ENCODE measurements at regions not wholly inside any gene's neighbourhood (a gene's known extent, or its start where the extent isn't known, plus 50 kb on each side); places are given as distances from the start of the nearest gene placed in this dataset.
"Not testable (repeated sequence)": the region's sequence is repeated elsewhere in the genome, so short reads cannot be mapped to it uniquely, and the experiment has no call there.

DNA sequence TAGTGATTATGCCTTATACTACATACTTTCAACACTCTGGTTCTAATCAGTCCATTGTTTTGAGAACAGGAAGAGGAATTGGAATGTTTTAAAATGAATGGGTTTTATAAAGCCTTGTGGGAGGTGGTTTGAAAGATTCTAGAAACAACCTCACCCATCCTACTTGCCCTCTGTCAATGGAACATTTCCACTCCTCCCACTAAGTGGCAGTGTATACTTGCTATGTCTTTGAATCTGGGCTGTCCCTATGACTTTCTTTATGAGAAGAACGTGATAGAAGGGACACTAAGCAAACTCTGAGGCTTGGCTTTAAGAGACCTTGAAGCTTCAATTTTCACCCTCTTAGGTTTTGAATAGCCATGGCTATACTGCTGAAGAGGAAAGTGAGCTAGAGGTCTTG, 611.2 kb downstream of the PPP4R3C start:
- no peak for DNase-seq

DNA sequence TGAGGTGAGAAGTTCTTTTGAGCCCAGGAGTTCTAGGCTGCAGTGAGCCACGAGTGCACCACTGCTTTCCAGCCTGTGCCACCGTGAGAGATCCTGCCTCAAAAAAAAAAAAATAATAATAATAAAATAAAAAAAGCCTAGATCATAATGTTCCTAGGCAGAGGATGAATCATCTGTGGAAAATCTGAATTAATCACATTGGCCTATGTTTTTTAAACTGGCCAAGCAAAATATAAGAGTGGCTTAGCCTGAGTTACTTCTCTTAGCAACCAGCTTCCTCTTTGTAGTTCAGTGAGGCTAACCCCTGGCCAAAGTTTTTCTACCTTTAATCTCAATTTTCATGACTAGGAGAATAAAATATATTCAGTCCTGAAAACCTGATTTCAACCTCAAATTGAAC, 614.6 kb downstream of the PPP4R3C start:
- DNase-seq, result no peak

DNA sequence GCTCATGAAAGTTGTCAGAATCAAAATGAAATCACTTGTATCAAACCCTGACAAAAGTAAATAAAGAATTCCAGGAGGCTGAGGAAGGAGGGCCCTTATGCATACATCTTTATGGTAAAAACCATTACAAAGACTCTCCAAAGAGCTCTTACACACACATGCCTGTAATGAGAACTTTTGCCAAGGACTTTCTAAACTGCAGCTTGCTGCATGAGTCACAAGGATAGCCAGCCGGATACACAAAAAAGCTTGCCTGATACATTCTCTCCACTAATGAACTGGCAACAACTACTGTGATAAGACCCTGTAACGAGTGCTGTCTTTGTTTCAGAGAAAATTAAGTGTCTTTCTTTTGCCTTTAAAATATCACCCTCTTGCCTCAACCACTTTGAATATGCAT, 618.1 kb downstream of the PPP4R3C start:
- DNase-seq, result no peak

DNA sequence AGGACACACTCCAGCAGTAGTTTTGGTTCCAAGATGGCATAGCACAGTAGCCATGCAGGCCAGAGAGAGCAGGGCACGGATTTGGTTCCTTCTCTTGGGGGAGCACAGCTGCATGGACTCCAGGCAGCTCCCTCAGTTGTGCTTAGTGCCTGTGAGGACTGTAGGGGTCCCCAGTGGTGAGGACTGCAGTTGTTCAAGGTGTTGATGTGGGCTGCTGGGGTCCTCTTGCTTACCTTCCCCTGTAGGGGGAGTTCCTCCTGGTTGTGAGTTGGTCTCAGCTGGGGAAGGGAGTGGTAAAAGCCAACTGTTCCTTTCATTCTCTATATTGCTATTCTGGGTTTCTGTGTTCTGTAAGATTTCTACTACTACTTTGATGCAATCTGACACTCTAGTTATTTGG, 606.5 kb downstream of the MAGEB5 start:
- no peak for DNase-seq

DNA sequence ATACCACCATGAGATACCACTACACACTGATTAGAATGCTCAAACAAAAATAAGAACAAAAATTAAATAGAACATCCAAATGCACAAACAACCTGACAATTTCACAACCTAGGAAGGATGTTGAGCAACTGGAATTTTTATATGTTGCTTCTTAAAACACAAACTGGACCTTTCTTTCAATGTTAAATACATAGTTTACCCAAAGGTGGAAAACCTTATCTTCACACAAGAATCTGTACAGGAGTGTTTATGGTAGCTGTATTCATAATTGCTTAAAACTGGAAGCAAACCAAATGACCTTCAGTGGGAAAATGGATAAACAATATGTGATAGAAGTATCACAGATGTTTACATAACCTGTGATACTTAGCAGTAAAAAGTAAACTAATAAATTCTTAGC, 573.8 kb downstream of the MAGEB5 start:
- DNase-seq, result no peak

DNA sequence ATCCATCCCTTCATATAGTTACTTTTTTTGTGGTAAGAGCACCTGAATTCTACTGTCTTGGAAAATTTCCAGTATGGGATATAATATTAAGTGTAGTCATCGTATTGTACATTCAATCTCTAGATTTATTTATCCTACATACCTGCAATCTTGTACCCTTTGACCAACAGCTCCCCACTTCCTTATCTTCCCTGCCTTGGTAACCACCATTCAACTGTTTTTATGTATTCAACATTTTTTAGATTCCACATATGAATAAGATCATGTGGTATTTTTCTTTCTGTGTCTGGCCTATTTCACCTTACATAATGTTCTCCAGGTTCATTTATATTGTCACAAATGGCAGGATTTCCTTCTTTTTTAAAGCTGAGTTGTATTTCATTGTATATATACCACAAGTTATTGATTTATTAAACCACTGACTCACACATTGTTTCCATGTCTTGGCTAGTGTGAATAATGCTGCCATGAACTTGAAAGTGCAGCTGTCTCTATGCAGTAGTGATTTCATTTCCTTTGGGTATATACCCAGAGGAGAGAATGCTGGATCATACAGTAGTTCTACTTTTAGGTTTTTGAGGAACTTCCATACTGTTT, 572.5 kb downstream of the MAGEB5 start:
- DNase-seq, result no peak

DNA sequence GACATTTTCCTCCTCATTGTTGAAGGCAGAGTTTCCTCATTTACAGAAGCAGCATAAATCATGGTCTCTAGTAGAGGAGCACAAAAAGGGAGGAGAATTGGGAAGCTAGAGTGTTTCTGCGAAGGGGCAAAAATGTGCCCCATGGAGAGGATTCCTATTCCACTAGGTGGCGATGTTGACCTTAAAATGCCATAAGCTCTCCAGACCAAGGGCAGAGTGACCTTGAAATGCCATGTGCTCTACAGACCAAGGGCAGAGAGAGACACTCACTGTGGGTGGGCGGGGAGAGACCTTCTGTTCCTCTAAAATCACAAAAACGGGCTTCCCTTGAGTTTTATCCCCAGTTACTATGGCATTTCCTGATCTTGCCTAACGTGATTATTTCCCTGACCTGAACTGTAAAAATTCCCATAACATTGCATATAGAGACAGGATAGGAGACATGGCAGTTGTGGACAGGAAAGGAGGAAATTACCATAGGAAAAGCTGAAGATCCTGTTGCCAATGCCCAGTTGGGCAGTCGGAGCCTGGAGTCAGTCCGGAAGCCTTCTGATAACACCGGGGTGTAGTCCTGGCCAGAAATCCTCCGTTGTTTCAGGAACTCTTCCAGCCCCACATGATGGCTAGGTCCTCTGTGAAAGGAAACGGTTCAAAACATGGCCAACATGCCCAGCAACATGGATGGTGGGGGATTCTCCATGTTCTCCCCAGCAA, 567.7 kb downstream of the MAGEB5 start:
- no peak for DNase-seq

DNA sequence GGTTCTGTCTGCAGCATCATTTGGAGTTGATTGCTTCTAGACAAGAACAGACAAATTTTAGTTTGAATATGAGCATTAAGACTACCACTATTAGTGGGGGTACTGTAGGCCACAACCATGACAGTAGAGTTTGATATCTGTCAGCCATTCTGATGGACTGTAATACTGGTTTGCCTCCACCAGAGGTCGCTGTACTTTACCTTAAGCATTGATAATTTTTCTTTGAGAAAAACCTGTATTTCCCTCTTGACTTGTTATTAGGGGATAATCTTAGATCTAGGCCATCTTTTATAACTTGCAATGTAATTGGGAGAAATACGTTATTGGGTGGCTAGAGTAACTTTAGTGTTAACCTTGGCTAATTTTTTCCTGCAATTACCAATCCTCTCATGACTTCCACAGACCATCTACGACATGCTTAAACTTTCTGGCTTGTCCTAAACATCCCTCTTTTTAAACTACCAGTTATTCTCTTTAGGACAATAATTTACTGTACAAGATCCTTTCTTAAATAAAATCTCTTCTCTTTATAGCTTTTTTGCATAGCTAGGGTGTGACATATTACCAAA, 562.4 kb downstream of the MAGEB5 start:
- no peak for DNase-seq

DNA sequence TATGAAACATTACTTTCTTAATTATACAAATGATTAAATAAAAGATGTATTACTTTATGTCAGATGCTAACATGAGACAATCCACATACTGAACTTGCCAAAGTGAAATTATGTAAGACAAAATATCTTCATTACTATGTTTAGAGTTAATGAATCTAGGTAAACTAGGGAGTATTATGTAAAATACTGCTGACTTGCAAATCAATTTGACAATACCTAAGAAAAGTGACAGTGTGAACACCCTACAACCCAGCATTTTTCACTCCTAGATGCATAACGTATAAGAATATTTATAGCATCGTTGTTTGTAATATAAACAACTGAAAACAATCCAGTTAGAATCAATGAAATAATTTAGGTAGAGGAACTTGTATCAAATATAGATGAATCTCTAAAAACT, 546.3 kb downstream of the MAGEB5 start:
- no peak for DNase-seq

DNA sequence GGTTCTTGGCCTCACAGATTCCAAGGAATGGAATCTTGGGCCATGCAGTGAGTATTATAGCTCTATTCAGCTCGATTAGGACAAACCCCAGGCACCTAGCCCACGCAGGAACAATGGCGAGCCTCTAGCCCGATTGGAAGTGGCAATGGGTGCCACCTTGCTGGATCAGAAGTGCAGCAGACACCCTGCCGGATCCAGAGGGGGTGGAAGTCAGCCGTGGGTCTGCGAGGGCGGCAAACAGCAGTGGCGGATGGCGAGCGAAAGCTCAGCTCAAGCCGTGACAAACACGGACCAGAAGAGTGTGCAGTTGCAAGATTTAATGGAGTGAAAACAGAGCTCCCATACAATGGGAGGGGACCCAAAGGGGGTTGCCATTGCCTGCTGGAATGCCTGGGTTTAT, 539.8 kb downstream of the MAGEB5 start:
- not testable (repeated sequence) for DNase-seq

DNA sequence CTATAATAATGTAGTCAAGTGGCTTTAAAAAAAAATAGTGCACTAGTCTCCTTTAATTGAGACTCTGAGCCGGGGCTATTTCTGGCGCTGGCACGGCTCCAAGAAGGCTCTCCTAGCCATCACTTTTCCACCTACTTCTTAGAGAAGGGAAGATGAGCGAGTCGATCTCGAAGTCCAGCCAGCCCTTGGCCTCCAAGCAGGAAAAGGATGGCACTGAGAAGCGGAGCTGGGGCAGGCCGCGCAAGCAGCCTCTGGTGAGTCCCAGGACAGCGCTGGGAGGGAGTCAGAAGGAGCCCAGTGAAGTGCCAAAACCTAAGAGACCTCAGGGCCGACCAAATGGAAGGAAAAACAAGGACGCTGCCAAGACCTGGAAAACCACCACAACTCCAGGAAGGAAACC, 531.9 kb downstream of the MAGEB5 start:
- DNase-seq, result no peak

DNA sequence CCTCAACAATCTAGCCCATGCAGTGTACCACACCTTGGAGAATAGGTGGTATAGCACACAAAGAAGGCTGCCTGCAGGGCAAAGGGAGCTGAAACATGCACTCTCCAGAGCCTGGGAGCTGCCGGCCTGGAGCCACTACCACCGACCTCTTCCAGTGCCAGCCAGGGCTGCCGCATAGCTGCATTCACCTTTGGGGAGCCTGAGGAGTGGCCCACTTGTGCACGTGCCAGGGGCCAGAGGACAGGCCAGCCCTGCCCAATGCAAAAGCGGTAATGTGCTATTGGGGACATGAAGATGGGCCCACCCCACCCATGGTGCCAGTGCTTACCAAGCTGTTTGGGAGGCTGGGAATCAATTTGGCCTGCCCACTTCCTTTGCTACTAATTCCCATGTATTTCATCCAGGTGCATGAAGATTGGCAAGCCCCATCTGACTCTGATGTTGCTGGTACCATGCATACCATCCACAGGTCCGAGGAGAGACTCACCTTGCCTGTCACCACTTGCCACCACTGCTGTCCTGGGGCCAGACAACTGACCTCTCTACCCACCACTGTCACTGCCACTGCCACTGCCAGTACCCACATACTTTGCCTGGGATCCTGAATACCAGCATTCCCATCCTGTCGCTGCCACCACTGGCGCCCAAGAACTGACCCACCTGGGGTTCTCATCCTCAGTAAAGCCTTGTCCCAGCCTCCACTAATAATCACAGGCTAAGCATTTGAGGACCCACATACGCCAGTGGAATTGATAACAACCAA, 506.9 kb downstream of the MAGEB5 start:
- no peak for DNase-seq

DNA sequence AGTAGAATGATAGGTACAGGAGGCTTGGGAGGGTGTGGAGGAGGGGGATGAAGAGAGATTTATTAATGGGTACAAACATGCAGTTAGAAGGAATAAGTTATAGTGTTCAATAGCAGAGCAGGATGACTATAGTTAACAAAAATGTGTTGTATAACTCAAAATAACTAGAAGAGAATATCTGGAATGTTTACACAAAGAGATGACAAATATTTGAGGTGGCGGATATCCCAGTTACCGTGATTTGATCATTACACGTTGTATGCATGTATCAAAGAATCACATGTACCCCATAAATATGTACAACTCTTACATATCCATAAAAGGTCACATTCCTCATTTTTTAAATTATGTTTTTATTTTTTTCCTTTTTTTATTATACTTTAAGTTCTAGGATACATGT, 456.6 kb downstream of the MAGEB5 start:
- DNase-seq, result no peak

DNA sequence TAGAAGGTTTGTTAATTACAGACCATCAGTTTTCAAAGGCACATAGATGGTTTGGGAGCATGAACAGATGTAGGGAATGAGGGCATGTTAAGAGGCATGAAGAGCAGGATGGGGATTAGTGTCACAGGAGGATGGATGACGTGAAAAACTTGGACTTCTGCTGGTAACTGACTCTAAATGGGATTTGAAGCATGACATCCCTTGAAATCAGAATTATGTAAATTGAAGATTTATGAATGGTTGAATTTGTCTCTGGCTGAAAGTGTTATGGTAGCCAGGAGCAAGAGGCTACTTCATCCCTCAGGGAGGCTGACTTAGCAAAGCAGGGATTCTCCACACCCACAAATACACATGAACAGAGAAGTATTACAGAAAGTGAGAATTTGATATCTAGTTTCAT, 454.6 kb downstream of the MAGEB5 start:
- DNase-seq, result no peak

DNA sequence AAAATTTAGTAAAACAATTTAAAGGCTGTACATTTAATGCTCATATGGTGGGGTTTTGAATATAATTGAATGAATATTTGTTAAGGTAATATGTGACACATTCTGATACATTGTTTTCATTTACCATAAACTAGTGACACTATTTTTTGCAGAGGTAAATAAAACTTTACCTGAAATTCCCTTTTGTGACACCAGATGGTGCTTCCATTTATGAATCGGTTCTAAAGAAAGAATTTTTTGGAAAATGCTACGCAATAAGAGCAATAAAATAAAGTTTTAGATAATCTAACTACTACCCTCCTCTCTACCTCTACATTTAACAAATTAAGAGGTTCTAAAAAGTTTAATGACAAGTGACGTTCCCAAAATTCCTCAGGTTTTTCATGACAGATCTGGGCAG, 448.9 kb downstream of the MAGEB5 start:
- DNase-seq, result no peak

DNA sequence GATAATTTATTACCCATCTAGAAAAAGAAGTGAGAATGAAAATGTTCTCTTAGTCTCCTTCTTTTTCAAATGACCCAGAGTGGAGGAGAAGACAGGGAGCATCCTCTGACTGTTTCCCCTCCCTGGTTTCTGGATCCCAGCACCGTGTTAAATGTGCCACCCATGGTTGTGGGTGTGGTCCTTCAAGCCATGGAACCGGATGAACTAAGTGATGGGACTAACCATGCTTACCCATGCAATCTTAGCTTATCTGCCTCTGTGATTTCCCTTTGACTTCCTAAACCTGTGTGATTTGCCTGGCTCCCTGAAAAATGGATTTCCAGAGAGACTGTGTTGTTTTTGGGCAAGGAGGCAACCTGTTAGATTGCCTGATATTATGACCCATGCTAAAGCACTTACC, 437.1 kb downstream of the MAGEB5 start:
- DNase-seq, result no peak

DNA sequence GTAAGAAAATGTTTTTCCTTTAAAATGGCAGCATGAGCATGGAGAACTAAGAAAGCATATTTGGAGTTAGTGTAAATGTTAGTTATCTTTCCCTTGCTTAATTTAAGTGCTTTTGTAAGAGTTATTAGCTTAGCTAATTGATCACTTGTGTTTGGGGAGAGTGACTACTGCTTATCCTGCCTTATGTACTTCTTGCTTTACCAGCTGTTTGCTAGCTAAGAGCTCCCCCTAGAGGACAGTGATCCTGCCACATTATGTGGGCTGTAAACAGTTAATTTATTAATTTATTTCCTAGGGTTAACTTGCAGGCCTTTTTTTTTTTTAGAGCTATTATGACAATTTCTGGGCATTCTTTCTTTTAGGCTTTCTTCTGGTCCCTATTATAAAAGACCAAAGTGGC, 435.8 kb downstream of the MAGEB5 start:
- DNase-seq, result no peak

DNA sequence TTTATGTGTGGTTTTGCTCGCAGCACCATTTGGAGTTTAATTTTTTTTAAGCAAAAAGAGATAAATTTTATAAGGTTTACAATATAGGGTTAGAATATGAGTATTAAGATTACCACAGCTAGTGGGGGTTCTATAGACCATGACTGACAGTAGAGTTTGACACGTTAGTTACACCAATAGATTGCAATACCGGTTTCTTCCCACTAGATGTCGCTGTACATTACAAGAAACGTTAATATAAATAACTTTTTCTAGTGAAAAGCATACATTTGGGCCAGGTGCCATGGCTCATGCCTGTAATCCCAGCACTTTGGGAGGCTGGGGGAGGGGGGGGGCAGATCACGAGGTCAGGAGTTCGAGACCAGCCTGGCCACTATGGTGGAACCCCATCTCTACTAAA, 433.6 kb downstream of the MAGEB5 start:
- peak; percentile 2 for DNase-seq

DNA sequence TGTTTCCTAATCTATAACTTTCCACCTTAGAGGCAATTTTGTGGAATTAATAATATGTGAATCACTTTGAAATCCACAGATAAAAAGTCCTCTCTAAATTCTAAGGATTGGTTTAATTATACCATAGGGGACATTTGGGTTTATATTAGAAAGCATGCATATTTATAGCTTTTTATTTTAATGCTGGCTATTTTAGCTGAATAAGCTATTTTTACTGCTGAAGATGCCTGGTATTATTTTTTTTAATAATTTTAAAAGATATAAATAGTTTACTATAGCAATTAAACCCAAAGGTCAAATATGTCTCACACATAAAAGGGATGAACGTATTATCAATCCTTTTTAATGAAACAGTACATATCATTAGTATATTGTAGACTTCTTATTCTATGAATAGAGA, 415.4 kb downstream of the MAGEB5 start:
- DNase-seq, result no peak

DNA sequence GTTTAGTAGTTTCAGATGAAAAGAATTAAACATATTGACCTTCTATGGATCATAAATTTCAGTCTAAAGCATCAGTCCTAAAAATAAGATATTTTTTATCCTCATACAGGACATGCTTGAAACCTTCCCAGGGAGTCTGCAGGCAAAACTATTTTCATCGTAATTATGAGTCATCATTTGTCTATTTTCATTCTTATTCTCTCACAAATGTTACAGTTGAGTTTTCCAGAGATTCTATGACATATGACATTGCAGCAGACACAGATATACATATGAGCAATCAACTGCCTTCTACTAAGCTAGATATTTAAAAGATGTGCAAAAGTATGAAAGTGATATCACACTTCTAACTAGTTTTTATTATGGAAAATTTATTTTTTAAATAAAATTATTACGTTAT, 398.0 kb downstream of the MAGEB5 start:
- DNase-seq, result no peak

DNA sequence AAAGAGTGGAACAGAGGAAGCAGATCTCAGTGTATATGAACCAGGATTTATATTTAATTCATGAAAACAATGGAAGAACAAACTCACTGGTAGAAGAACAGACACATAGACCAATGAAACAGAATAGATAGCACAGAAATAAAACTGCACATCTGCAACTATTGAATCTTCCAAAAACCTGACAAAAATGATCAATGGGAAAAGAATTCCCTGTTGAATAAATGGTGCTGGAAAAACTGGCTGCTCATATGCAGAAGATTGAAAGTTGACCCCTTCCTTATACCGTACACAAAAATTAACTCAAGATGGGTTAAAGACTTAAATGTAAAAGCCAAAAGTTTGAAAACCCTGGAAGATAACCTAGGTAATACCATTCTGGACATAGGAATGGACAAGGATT, 391.0 kb downstream of the MAGEB5 start:
- DNase-seq, result no peak

DNA sequence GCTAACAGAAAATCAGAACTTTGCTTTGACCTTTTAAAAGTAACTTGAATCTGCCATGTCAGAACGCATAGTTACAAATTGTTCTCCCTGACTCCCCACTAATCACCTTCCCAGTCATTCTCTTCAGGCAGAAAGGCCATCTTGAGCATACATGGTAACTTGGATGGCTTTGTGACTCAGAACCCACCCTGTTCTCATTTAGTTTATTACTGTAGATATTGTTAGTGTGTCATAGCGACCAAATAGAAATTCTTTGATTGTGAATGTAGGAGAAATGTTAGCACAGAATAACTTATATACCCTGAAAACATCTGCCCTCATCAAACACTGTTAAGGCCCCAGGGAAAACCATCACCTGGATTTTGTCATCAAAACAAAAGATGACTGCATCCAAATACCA, 382.0 kb downstream of the MAGEB5 start:
- DNase-seq, result no peak

DNA sequence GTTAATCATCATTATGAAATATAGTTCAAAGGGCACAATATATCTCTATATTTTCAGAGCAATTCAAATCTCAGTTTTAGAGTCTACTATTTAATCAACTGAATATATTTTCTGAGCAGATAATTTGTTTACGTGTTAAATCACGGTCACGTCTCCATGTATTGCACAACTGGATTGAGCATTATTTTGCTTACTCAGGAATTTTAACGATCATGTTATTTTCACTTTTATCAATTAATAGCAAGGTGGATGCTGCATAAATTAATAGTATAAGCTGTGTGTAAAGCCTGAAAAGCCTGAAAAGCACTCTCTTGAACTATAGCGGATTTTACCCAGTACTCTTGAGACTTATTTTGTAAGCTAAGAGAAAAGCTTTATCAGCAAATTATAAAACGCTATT, 374.9 kb downstream of the MAGEB5 start:
- DNase-seq, result no peak

DNA sequence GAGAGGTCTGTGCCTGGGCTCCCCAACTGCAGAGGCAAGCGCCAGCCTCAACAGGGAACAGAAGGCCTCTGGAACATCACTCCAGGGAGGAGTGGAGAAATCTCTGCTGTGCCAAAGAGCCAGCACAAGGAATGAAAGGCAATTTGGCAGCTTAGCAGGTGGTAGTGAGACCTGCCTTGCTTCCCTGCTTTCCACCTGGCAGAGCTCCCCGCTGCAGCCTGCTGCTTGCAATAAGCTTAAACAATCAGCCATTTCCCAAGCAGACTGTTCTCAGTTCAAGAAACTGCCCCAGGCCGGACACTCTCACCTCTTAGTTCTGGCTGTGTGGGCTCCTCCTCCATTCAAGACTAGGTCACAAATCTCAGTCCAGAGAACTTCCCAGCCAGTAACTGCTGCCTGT, 370.6 kb downstream of the MAGEB5 start:
- no peak for DNase-seq
